ENCODE measurements at regions not wholly inside any gene's neighbourhood (a gene's known extent, or its start where the extent isn't known, plus 50 kb on each side); places are given as distances from the start of the nearest gene placed in this dataset.

- no peak for ATAC-seq
- Histone ChIP-seq H3K79me2 (ENCODE audit: control insufficient read depth, insufficient read depth, low read length) (no peaks in the 10 kb centered on the region), H3K9me3 (replicated peaks; ENCODE audit: control insufficient read depth, insufficient read depth, low read depth, low read length) (no peaks in the 10 kb centered on the region), H3K9ac (ENCODE audit: insufficient read depth in 1 of 2, low read depth in 2 of 2, low read length in 2 of 2) (no peak overlapping the region), H3K27me3 (ENCODE audit: control insufficient read depth in 2 of 2, insufficient read depth in 2 of 2, low read length in 2 of 2) (no peaks in the 10 kb centered on the region), H3K4me1 (replicated peaks in 1 of 2; ENCODE audit: control insufficient read depth in 2 of 2, insufficient read depth in 2 of 2, low read length in 2 of 2) (no peaks in the 10 kb centered on the region), H3K4me3 (no peak overlapping the region), H3K27ac (ENCODE audit: extremely low read depth, low read depth, low read length) (no peak overlapping the region), H3K4me2 (ENCODE audit: insufficient read depth, low read length) (no peak overlapping the region), H4K20me1 (replicated peaks; ENCODE audit: control insufficient read depth, insufficient read depth, low read length) (no peaks in the 10 kb centered on the region), H2AFZ (ENCODE audit: low read depth, low read length) (no peak overlapping the region), H3K9me1 (ENCODE audit: control insufficient read depth, insufficient read depth, low read length) (no peaks in the 10 kb centered on the region), H3K36me3 (ENCODE audit: control insufficient read depth, insufficient read depth, low read length) (no peaks in the 10 kb centered on the region)
- 6% methylated on average over 6 of the region's 12 CpGs for WGBS (ENCODE audit: insufficient coverage, low coverage, missing lambda C conversion rate)
- TF ChIP-seq ZNF589 (CRISPR knock-in tag; IDR thresholded peaks at IDR 0.05; ENCODE audit: low read depth) (no peak), PYGO2 (tag; IDR thresholded peaks at IDR 0.05) (no peak), FOXK2 (conservative IDR thresholded peaks at IDR 0.05 in 1 of 2, IDR thresholded peaks at IDR 0.05 in 1 of 2; ENCODE audit: low read depth in 2 of 2) (no peak), TGIF2 (CRISPR knock-in tag; IDR thresholded peaks at IDR 0.05) (no peak), NCOA4 (IDR thresholded peaks at IDR 0.05; ENCODE audit: partially characterized antibody) (no peak), CCNT2 (IDR thresholded peaks at IDR 0.05; ENCODE audit: borderline replicate concordance, extremely low read depth, insufficient read length, low read depth, low read length) (no peak)
- FAIRE-seq = no peak
- POLR2A ChIA-PET = interaction anchor here (0.8 kb wide), 1 partner anchor 475 kb away, joined by 3 read pairs; no protein-coding TSS in a partner anchor
- CTCF ChIA-PET (ENCODE audit: low intra/inter-chr PET ratio) = no interaction called here
- no TSS peak for BruUV-seq (replicated peaks)
- in situ Hi-C loops (cut with MboI) = no loop called here
- DNase-seq (ENCODE audit: extremely low read depth in 1 of 4, low spot score in 3 of 4) = no peak
- intact Hi-C loops (cut with micrococcal nuclease) = no loop called here
Observed at GRCh38 chr20:21839982-21840381, 134.5 kb downstream of the PAX1 start.

GRCh38 chr20:21836346-21836745 lies 130.9 kb downstream of the PAX1 start:
- Histone ChIP-seq H3K9ac (ENCODE audit: insufficient read depth in 1 of 2, low read depth in 2 of 2, low read length in 2 of 2) (no peak overlapping the region), H3K27ac (ENCODE audit: extremely low read depth, low read depth, low read length) (no peak overlapping the region), H3K4me2 (ENCODE audit: insufficient read depth, low read length) (no peak overlapping the region), H3K27me3 (ENCODE audit: control insufficient read depth in 2 of 2, insufficient read depth in 2 of 2, low read length in 2 of 2) (no peaks in the 10 kb centered on the region), H4K20me1 (replicated peaks; ENCODE audit: control insufficient read depth, insufficient read depth, low read length) (no peaks in the 10 kb centered on the region), H3K9me3 (replicated peaks; ENCODE audit: control insufficient read depth, insufficient read depth, low read depth, low read length) (no peaks in the 10 kb centered on the region), H3K36me3 (ENCODE audit: control insufficient read depth, insufficient read depth, low read length) (no peaks in the 10 kb centered on the region), H3K9me1 (ENCODE audit: control insufficient read depth, insufficient read depth, low read length) (no peaks in the 10 kb centered on the region), H3K4me1 (replicated peaks in 1 of 2; ENCODE audit: control insufficient read depth in 2 of 2, insufficient read depth in 2 of 2, low read length in 2 of 2) (no peaks in the 10 kb centered on the region), H3K79me2 (ENCODE audit: control insufficient read depth, insufficient read depth, low read length) (no peaks in the 10 kb centered on the region), H2AFZ (ENCODE audit: low read depth, low read length) (no peak overlapping the region), H3K4me3 (no peak overlapping the region)
- no peak for FAIRE-seq
- 0% methylated on average over 1 of the region's 1 CpG for WGBS (ENCODE audit: insufficient coverage, low coverage, missing lambda C conversion rate)
- ChIA-PET CTCF (ENCODE audit: low intra/inter-chr PET ratio) (no interaction called here), POLR2A (interaction anchor here (0.6 kb wide), 1 partner anchor 1878 kb away, joined by 3 read pairs; no protein-coding TSS in a partner anchor)
- ATAC-seq = no peak
- DNase-seq (ENCODE audit: extremely low read depth in 1 of 4, low spot score in 3 of 4) = no peak
- BruUV-seq (replicated peaks) = no TSS peak
- intact Hi-C loops (cut with micrococcal nuclease) (no loop called here), in situ Hi-C loops (cut with MboI) (no loop called here)
- TF ChIP-seq XRCC4 (IDR thresholded peaks at IDR 0.05; ENCODE audit: extremely low read depth, insufficient read depth, insufficient read length) (no peak), PRDM10 (IDR thresholded peaks at IDR 0.05; ENCODE audit: partially characterized antibody) (no peak), MXI1 (IDR thresholded peaks at IDR 0.05; ENCODE audit: low read depth, low read length) (no peak), HDAC8 (tag; IDR thresholded peaks at IDR 0.05) (no peak), GABPB1 (CRISPR knock-in tag; IDR thresholded peaks at IDR 0.05) (no peak), ZFP36 (IDR thresholded peaks at IDR 0.05; ENCODE audit: low read depth, low read length, partially characterized antibody) (no peak), MXD1 (CRISPR knock-in tag; IDR thresholded peaks at IDR 0.05; ENCODE audit: borderline replicate concordance, poor library complexity, severe bottlenecking) (no peak)

All from K562 (cell line).